H1 (cell line): ENCODE measurements at regions not wholly inside any gene's neighbourhood (a gene's known extent, or its start where the extent isn't known, plus 50 kb on each side); places are given as distances from the start of the nearest gene placed in this dataset.

Experiments
- CTCF ChIA-PET: fragments of 300-600 bp; sonication (Branson Sonifier 250); formaldehyde crosslinking; loops from one replicate; lab custom pipeline; 2021; ENCODE audit not compliant: partially characterized antibody; lab: Charles Lee
- POLR2A ChIA-PET: fragments of 300-600 bp; sonication (Branson Sonifier 250); formaldehyde crosslinking; loops from one replicate; lab custom pipeline; 2021; ENCODE audit warnings: inconsistent platforms; ENCODE audit not compliant: partially characterized antibody; lab: Charles Lee
- DNase-seq, 2 experiments: peaks; one replicate each; pipeline versions ENCODE4 v3.0.0 to v3.0.0-alpha.2; 2010 to 2022; ENCODE audit warnings: low spot score in 2 of 2, low read depth in 1 of 2, mixed read lengths in 1 of 2
- FAIRE-seq: peaks from 2 replicates; lab custom pipeline; 2011; peaks lifted over from hg19 to GRCh38; lab: Jason Lieb, UNC
- H2AFZ ChIP-seq: 2 replicates; pipeline ENCODE4 v1.8.1; 2012; ENCODE audit warnings: low read length, inconsistent platforms
- H2AK5ac ChIP-seq: 2 replicates; pipeline ENCODE4 v1.6.1; 2013; ENCODE audit warnings: low read depth, low read length
- H2BK120ac ChIP-seq: replicated peaks from 2 replicates; pipeline ENCODE3; 2013; ENCODE audit warnings: low read depth, low read length, inconsistent platforms
- H2BK12ac ChIP-seq: 2 replicates; pipeline ENCODE4 v1.6.1; 2013; ENCODE audit warnings: low read depth, low read length
- H2BK15ac ChIP-seq: 2 replicates; pipeline ENCODE4 v1.6.1; 2013; ENCODE audit warnings: low read length
- H2BK20ac ChIP-seq: 2 replicates; pipeline ENCODE4 v1.6.1; 2013; ENCODE audit warnings: low read length
- H2BK5ac ChIP-seq: 2 replicates; pipeline ENCODE4 v1.6.1; 2013; ENCODE audit warnings: low read depth, low read length
- H3K14ac ChIP-seq: 2 replicates; pipeline ENCODE4 v1.6.1; 2013; ENCODE audit warnings: inconsistent platforms; ENCODE audit not compliant: insufficient read length
- H3K18ac ChIP-seq: 2 replicates; pipeline ENCODE4 v1.6.1; 2013; ENCODE audit warnings: low read length; ENCODE audit errors: extremely low read depth
- H3K23ac ChIP-seq: 2 replicates; pipeline ENCODE4 v1.6.1; 2013; ENCODE audit warnings: inconsistent platforms; ENCODE audit not compliant: insufficient read length
- H3K23me2 ChIP-seq: 2 replicates; pipeline ENCODE4 v1.6.1; 2013; ENCODE audit warnings: low read depth, low read length
- H3K27ac ChIP-seq: 2 replicates; pipeline ENCODE4 v1.6.1; 2011; ENCODE audit warnings: low read depth, low read length, inconsistent platforms
- H3K27me3 ChIP-seq, 4 experiments: replicated peaks in 1 of 4; 1 replicate in 1 of 4; 2 replicates in 3 of 4; pipeline versions ENCODE4 v1.6.1 to v1.8.1; 2011 to 2013; ENCODE audit warnings: low read length in 3 of 4, mild to moderate bottlenecking in 3 of 4, inconsistent platforms in 2 of 4, mixed read lengths in 2 of 4, moderate library complexity in 1 of 4; ENCODE audit not compliant: control insufficient read depth in 3 of 4, insufficient read depth in 3 of 4; ENCODE audit errors: extremely low read depth in 1 of 4
- H3K36me3 ChIP-seq, 4 experiments: 2 replicates each; pipeline versions ENCODE4 v1.6.1 to v1.8.1; 2011 to 2013; ENCODE audit warnings: mild to moderate bottlenecking in 4 of 4, low read length in 3 of 4, moderate library complexity in 2 of 4, control low read depth in 1 of 4, inconsistent platforms in 1 of 4; ENCODE audit not compliant: insufficient read depth in 4 of 4, control insufficient read depth in 2 of 4
- H3K4ac ChIP-seq: replicated peaks from 2 replicates; pipeline ENCODE3; 2013; ENCODE audit warnings: low read length, low read depth, mixed read lengths, inconsistent platforms; ENCODE audit not compliant: insufficient read length
- H3K4me1 ChIP-seq, 4 experiments: replicated peaks in 1 of 4; 1 replicate in 1 of 4; 2 replicates in 3 of 4; pipeline versions ENCODE4 v1.6.1 to v1.8.1; 2011 to 2013; ENCODE audit warnings: low read length in 3 of 4, inconsistent platforms in 2 of 4, mixed read lengths in 1 of 4; ENCODE audit not compliant: insufficient read depth in 4 of 4, control insufficient read depth in 3 of 4
- H3K4me2 ChIP-seq, 2 experiments: 2 replicates each; pipeline versions ENCODE4 v1.6.1 to v1.8.1; 2011 to 2013; ENCODE audit warnings: low read depth in 2 of 2, low read length in 2 of 2, control low read depth in 1 of 2, inconsistent platforms in 1 of 2, mild to moderate bottlenecking in 1 of 2; ENCODE audit not compliant: insufficient read depth in 1 of 2
- H3K4me3 ChIP-seq, 4 experiments: fragments of 200-600, 300-600 bp in 1 of 4; sonication (generic), shearing (Covaris generic), sonication (Bioruptor Twin) in 1 of 4; 2 replicates each; pipeline versions ENCODE4 v1.5.1 to v1.8.1; 2011 to 2016; ENCODE audit warnings: low read length in 4 of 4, low read depth in 3 of 4, control low read depth in 2 of 4, inconsistent platforms in 2 of 4, mild to moderate bottlenecking in 2 of 4, mixed read lengths in 1 of 4, moderate library complexity in 1 of 4; ENCODE audit not compliant: insufficient read depth in 2 of 4; ENCODE audit errors: extremely low read depth in 1 of 4
- H3K56ac ChIP-seq: replicated peaks from 2 replicates; pipeline ENCODE3; 2013; ENCODE audit warnings: low read depth, mild to moderate bottlenecking, mixed read lengths, low read length, inconsistent platforms; ENCODE audit not compliant: insufficient read length
- H3K79me1 ChIP-seq: 2 replicates; pipeline ENCODE4 v1.6.1; 2013; ENCODE audit warnings: low read depth, low read length, control low read depth
- H3K79me2 ChIP-seq, 2 experiments: 2 replicates each; pipeline versions ENCODE4 v1.6.1 to v1.8.1; 2012 to 2013; ENCODE audit warnings: low read length in 2 of 2, mild to moderate bottlenecking in 2 of 2, inconsistent platforms in 1 of 2; ENCODE audit not compliant: insufficient read depth in 2 of 2, control insufficient read depth in 1 of 2
- H3K9ac ChIP-seq, 4 experiments: replicated peaks in 1 of 4; 1 replicate in 1 of 4; 2 replicates in 3 of 4; pipeline versions ENCODE4 v1.6.1 to v1.8.1; 2011 to 2013; ENCODE audit warnings: low read depth in 3 of 4, low read length in 3 of 4, control low read depth in 2 of 4, mild to moderate bottlenecking in 2 of 4, moderate library complexity in 2 of 4, inconsistent platforms in 1 of 4; ENCODE audit errors: extremely low read depth in 1 of 4
- H3K9me3 ChIP-seq, 2 experiments: 2 replicates each; pipeline versions ENCODE4 v1.6.1 to v1.8.1; 2012 to 2013; ENCODE audit warnings: mild to moderate bottlenecking in 2 of 2, moderate library complexity in 2 of 2, control low read depth in 1 of 2, inconsistent platforms in 1 of 2, low read depth in 1 of 2, low read length in 1 of 2, mixed read lengths in 1 of 2; ENCODE audit not compliant: insufficient read depth in 2 of 2
- H4K20me1 ChIP-seq, 2 experiments: replicated peaks in 1 of 2; 2 replicates each; pipeline versions ENCODE3 to v1.8.1; 2011 to 2013; ENCODE audit warnings: inconsistent platforms in 2 of 2, low read length in 2 of 2, mild to moderate bottlenecking in 1 of 2; ENCODE audit not compliant: insufficient read depth in 2 of 2, control insufficient read depth in 1 of 2
- H4K5ac ChIP-seq: 2 replicates; pipeline ENCODE4 v1.6.1; 2013; ENCODE audit warnings: low read length, low read depth, mixed read lengths, inconsistent platforms; ENCODE audit not compliant: insufficient read length
- H4K8ac ChIP-seq: 2 replicates; pipeline ENCODE4 v1.8.0; 2013; ENCODE audit warnings: mild to moderate bottlenecking, moderate library complexity, low read length, inconsistent platforms; ENCODE audit not compliant: insufficient read depth; ENCODE audit errors: extremely low read depth
- H4K91ac ChIP-seq: replicated peaks from 2 replicates; pipeline ENCODE3; 2013; ENCODE audit warnings: low read length, mixed read lengths, inconsistent platforms; ENCODE audit not compliant: insufficient read length
- BACH1 ChIP-seq: IDR thresholded peaks from 2 replicates; pipeline ENCODE4 v1.6.1; 2012; ENCODE audit warnings: low read length, improper control_type of control experiment
- BCL11A ChIP-seq, 2 experiments: IDR thresholded peaks; one replicate each; pipeline ENCODE4 v1.6.1; 2011; ENCODE audit warnings: low read depth in 2 of 2, low read length in 2 of 2, mild to moderate bottlenecking in 2 of 2
- GABPA ChIP-seq: IDR thresholded peaks from 2 replicates; pipeline ENCODE4 v1.6.1; 2011; ENCODE audit warnings: mild to moderate bottlenecking, low read length, moderate library complexity, borderline replicate concordance; ENCODE audit not compliant: insufficient read depth
- KDM1A ChIP-seq: fragments of 200-600, 300-600 bp; sonication (generic); IDR thresholded peaks from 2 replicates; pipeline ENCODE4 v1.7.1; 2016; ENCODE audit warnings: mild to moderate bottlenecking, low read length, borderline replicate concordance
- MAX ChIP-seq: IDR thresholded peaks from 2 replicates; pipeline ENCODE4 v1.6.1; 2012; ENCODE audit warnings: inconsistent platforms
- NANOG ChIP-seq: IDR thresholded peaks from 2 replicates; pipeline ENCODE4 v1.6.1; 2011; ENCODE audit warnings: low read length, low read depth, mild to moderate bottlenecking, inconsistent platforms; ENCODE audit not compliant: insufficient read depth, poor library complexity, severe bottlenecking
- POLR2AphosphoS5 ChIP-seq: IDR thresholded peaks from 2 replicates; pipeline ENCODE4 v1.6.1; 2011; ENCODE audit warnings: low read depth, low read length
- RBBP5 ChIP-seq: IDR thresholded peaks from 2 replicates; pipeline ENCODE4 v1.7.1; 2012; ENCODE audit warnings: low read depth, mild to moderate bottlenecking, inconsistent platforms, low read length, moderate library complexity, borderline replicate concordance
- RNF2 ChIP-seq: fragments of 200-900, 300-1000 bp; sonication (generic); IDR thresholded peaks from 2 replicates; pipeline ENCODE4 v1.7.1; 2016; ENCODE audit warnings: borderline replicate concordance, low read depth, mild to moderate bottlenecking, antibody characterized with exemption, low read length; ENCODE audit not compliant: poor library complexity, severe bottlenecking; ENCODE audit errors: missing control alignments
- SIN3A ChIP-seq, 2 experiments: IDR thresholded peaks in 1 of 2; conservative IDR thresholded peaks in 1 of 2; 2 replicates each; pipeline ENCODE4 v1.6.1; 2011 to 2012; ENCODE audit warnings: low read length in 2 of 2, improper control_type of control experiment in 1 of 2, low read depth in 1 of 2, mild to moderate bottlenecking in 1 of 2
- SRF ChIP-seq: IDR thresholded peaks from 2 replicates; pipeline ENCODE4 v1.6.1; 2011; ENCODE audit warnings: mild to moderate bottlenecking, low read depth, low read length, moderate library complexity
- TAF7 ChIP-seq: optimal IDR thresholded peaks from 2 replicates; pipeline ENCODE3; 2011; ENCODE audit warnings: low read depth, mild to moderate bottlenecking, inconsistent platforms, low read length, moderate library complexity, borderline replicate concordance
- TEAD4 ChIP-seq: IDR thresholded peaks from 2 replicates; pipeline ENCODE4 v1.6.1; 2012; ENCODE audit warnings: low read depth, low read length, inconsistent platforms, mixed read lengths
- ZNF274 ChIP-seq: IDR thresholded peaks from 2 replicates; pipeline ENCODE4 v1.7.0; 2012; ENCODE audit warnings: low read length, borderline replicate concordance; ENCODE audit errors: extremely low read depth
- WGBS, 2 experiments: shearing (Covaris generic) in 1 of 2; methylation state at CpG; one replicate each; pipeline versions ENCODE4 v1.1.6 to v1.1.7; 2013 to 2015; ENCODE audit warnings: low lambda C conversion rate in 2 of 2, mixed read lengths in 2 of 2, inconsistent platforms in 1 of 2, low coverage in 1 of 2, missing lambda C conversion rate in 1 of 2; ENCODE audit not compliant: insufficient replicate concordance in 2 of 2, insufficient coverage in 1 of 2, insufficient read length in 1 of 2; ENCODE audit errors: extremely low coverage in 1 of 2, missing lambda C conversion rate in 1 of 2; 5-methylcytosine and 5-hydroxymethylcytosine counted together

- Histone ChIP-seq H3K4me1 (no peaks in the 10 kb centered on the region), H3K9ac (no peak overlapping the region), H4K20me1 (no peaks in the 10 kb centered on the region), H3K27ac (no peak overlapping the region), H4K8ac (no peak overlapping the region), H3K14ac (no peak overlapping the region), H3K23me2 (no peaks in the 10 kb centered on the region), H3K79me2 (no peaks in the 10 kb centered on the region), H4K91ac (no peak overlapping the region), H3K79me1 (no peaks in the 10 kb centered on the region), H2AK5ac (no peak overlapping the region), H3K23ac (no peak overlapping the region), H2BK12ac (no peak overlapping the region), H3K4me2 (no peak overlapping the region), H3K56ac (no peak overlapping the region), H2BK5ac (no peak overlapping the region), H3K27me3 (no peaks in the 10 kb centered on the region), H2AFZ (no peak overlapping the region), H3K36me3 (no peaks in the 10 kb centered on the region), H2BK15ac (no peak overlapping the region), H2BK120ac (no peak overlapping the region), H3K4me3 (no peak overlapping the region), H4K5ac (no peak overlapping the region), H3K18ac (no peak overlapping the region), H3K4ac (no peak overlapping the region), H3K9me3 (no peaks in the 10 kb centered on the region), H2BK20ac (no peak overlapping the region)
- FAIRE-seq, result no peak
- no peak for DNase-seq
- ChIA-PET POLR2A (interaction anchor here (0.7 to 1.7 kb wide), 4 partner anchors 8 to 667 kb away, joined by 3 to 6 read pairs (median 4); no protein-coding TSS in a partner anchor), CTCF (interaction anchor here (1.3 to 2.6 kb wide), 3 partner anchors 34 to 135 kb away, joined by 3 to 9 read pairs (median 4); no protein-coding TSS in a partner anchor)
- 86% methylated on average over 1 of the region's 1 CpG; no CpG with 5 or more reads in 1 of the 2 experiments for WGBS, 2 experiments
- TF ChIP-seq RBBP5 (no peak), RNF2 (no peak), GABPA (no peak), NANOG (no peak), MAX (no peak), BCL11A (IDR thresholded peaks at IDR 0.05; ENCODE audit: low read depth in 2 of 2, low read length in 2 of 2) (no peak), SRF (no peak), KDM1A (no peak), ZNF274 (no peak), BACH1 (no peak), TAF7 (no peak), SIN3A (conservative IDR thresholded peaks at IDR 0.05 in 1 of 2, IDR thresholded peaks at IDR 0.05 in 1 of 2; ENCODE audit: low read depth in 1 of 2, low read length in 2 of 2) (no peak), TEAD4 (no peak), POLR2AphosphoS5 (no peak)
These were observed 84.5 kb upstream of the RBBP8 start for GRCh38 chr18:22848615-22849014.
